ENCODE measurements at regions not wholly inside any gene's neighbourhood (a gene's known extent, or its start where the extent isn't known, plus 50 kb on each side); places are given as distances from the start of the nearest gene placed in this dataset.
"Not testable (repeated sequence)": the region's sequence is repeated elsewhere in the genome, so short reads cannot be mapped to it uniquely, and the experiment has no call there.

DNA sequence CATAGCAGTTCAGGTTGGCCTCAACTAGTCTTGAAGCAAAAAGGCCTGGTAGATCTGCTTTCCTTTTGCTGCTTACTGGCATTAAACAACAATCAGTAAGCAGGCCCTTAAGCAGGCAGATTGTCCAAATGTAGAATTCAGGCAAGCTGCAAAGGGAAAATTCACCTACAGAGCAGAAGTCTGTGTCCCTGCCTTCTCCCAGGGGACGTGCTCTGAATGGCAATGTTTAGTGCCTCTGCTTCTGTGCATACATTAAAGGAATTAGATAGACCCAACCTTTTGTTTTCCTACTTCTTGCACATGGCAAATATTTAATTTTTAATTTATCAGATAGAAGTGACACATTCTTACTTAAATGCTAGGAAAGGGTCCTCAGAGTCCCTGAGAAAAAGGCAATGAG is 328.8 kb upstream of the PIK3R1 start:
- H3K27me3 Mint-ChIP-seq: peaks cover 6% of the 10 kb centered on the region
- DNase-seq (ENCODE audit: low spot score in 2 of 2): no peak
- H3K4me1 Mint-ChIP-seq: no peaks in the 10 kb centered on the region
- H3K9me3 Mint-ChIP-seq: peaks cover 1% of the 10 kb centered on the region
- no peak overlapping the region for H3K27ac Mint-ChIP-seq
- no peak for ATAC-seq (ENCODE audit: low read depth)
- peaks cover 1% of the 10 kb centered on the region for H3K36me3 Mint-ChIP-seq
- H3K4me3 Mint-ChIP-seq: no peak overlapping the region

DNA sequence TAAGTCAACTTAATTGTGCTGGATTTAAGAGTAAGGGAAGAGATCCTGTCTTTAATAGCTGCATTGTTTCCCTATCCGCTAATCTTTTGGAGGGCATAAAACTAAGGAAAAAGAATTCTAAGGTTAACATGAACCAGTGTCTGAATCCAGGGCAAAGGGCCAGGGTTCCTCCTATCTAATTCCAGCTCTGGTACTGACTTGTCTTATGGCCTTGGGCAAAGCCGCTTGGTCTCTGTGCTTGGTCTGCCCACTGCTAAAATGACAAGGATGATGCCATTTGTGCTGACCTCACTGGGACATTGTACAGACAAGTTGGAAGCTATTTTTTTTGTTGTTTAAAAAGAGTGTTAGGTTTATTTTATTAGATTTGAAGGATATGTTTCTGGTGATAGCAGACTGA is 334.7 kb upstream of the PIK3R1 start:
- H3K4me3 Mint-ChIP-seq: no peak overlapping the region
- DNase-seq (ENCODE audit: low spot score in 2 of 2) (no peak), ATAC-seq (ENCODE audit: low read depth) (no peak)
- H3K27me3 Mint-ChIP-seq: peaks cover 9% of the 10 kb centered on the region
- peaks cover 1% of the 10 kb centered on the region for H3K36me3 Mint-ChIP-seq
- H3K9me3 Mint-ChIP-seq: peaks cover 4% of the 10 kb centered on the region
- no peak overlapping the region for H3K27ac Mint-ChIP-seq
- H3K4me1 Mint-ChIP-seq: peaks cover 2% of the 10 kb centered on the region

DNA sequence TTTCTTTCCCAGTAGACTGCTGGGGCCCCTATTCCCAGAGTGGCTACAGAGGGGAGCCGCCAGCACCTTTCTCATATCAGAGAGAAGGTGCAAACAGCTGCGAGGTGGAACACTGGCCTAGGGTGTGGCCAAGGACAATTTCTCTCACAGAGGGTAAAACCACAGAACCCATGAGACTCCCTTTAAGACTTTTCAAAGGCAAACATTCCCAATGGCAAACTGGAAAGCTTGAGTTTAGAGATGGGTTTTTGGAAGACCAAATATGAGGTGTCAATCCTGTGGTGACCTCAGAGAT is 335.1 kb upstream of the PIK3R1 start:
- H3K36me3 Mint-ChIP-seq: peaks cover 1% of the 10 kb centered on the region
- no peak overlapping the region for H3K4me3 Mint-ChIP-seq
- H3K9me3 Mint-ChIP-seq: peaks cover 4% of the 10 kb centered on the region
- no peak overlapping the region for H3K27ac Mint-ChIP-seq
- H3K4me1 Mint-ChIP-seq: peaks cover 2% of the 10 kb centered on the region
- no peak for ATAC-seq (ENCODE audit: low read depth)
- H3K27me3 Mint-ChIP-seq: peaks cover 9% of the 10 kb centered on the region
- no peak for DNase-seq (ENCODE audit: low spot score in 2 of 2)

DNA sequence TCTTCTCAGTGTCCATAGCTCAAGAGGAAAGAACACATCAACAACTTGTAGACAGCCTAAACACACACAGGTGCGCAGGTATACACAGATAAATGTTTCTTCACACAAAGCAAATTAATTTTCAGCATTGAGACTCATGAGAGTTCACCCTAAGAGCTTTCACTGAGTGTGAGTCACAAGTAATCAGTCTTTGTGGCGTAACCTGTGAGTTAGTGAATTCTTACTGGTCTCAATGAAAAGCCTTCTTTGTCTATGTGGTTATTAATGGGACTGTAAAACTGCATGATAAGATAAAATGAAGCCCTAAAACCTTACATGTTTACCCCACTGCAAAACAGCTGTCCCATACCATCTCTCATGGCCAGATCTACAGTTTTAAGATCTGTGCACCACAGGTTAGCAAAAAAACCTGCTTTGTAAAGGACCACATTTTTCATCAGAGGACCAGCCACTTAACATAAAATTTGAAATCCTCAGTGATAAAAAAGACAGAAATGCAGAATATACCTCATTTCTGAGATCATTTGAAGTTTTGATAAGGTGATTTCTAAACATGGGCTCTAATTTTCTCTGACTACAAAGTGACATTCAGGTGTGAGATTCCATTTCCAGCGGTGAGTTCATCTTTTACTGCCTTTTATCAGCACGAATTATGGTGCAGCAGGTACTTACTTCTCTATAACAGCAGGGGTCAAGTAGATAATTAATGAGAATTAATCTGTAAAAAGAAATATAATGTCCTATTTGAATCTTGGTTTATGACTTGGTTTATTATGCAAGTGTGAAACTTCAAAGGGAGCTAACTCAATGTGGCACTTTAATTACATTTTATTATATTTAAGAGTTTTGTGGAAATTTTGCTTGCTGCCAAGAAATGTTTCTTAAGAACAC is 335.7 kb upstream of the PIK3R1 start:
- peaks cover 4% of the 10 kb centered on the region for H3K9me3 Mint-ChIP-seq
- peaks cover 2% of the 10 kb centered on the region for H3K4me1 Mint-ChIP-seq
- peaks cover 1% of the 10 kb centered on the region for H3K36me3 Mint-ChIP-seq
- H3K4me3 Mint-ChIP-seq: no peak overlapping the region
- H3K27me3 Mint-ChIP-seq: peaks cover 9% of the 10 kb centered on the region
- DNase-seq (ENCODE audit: low spot score in 2 of 2) (no peak), ATAC-seq (ENCODE audit: low read depth) (no peak)
- no peak overlapping the region for H3K27ac Mint-ChIP-seq

DNA sequence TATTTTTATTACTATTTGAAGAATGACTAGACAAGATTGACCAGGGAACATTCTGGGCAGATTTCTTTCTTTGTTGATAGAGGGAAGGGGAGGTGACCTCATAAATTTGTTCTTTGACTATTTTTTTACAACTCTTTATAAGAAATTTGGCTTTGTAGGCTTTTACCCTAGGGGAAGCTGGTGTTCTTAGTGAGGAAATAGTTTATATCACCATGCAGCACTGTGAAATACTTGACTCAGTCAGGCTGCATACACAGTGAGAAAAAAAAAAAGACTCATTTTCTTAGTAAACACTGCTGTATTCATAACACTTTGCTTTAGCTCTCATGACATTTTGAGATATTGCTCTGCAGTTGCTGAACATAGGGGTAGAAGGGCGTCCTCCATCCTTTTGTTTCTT is 336.6 kb upstream of the PIK3R1 start:
- Mint-ChIP-seq H3K36me3 (peaks cover 1% of the 10 kb centered on the region), H3K4me3 (no peak overlapping the region), H3K27me3 (peaks cover 9% of the 10 kb centered on the region), H3K27ac (no peak overlapping the region), H3K9me3 (peaks cover 4% of the 10 kb centered on the region), H3K4me1 (peaks cover 2% of the 10 kb centered on the region)
- no peak for ATAC-seq (ENCODE audit: low read depth)
- DNase-seq (ENCODE audit: low spot score in 2 of 2): no peak

DNA sequence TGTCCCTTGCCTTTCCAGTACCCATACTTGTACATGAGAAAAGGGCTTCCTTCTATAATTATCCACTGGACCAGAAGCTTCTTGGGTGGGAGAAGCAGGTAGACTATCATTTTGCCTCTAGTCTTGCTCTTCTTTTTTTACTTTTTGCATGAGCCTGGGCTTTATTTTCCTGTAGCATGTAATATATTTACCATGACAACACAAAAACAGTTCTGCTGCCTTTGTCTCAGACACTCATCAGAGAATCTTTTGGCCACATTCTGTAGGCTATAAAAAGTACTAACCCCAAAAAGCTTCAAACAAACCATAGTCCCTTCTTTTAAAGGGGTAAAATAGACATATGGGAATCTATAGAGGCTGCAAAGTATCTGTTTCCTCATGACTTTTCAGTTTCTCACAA is 339.2 kb upstream of the PIK3R1 start:
- no peak overlapping the region for H3K4me3 Mint-ChIP-seq
- peaks cover 5% of the 10 kb centered on the region for H3K27me3 Mint-ChIP-seq
- no peak overlapping the region for H3K27ac Mint-ChIP-seq
- H3K9me3 Mint-ChIP-seq: peaks cover 3% of the 10 kb centered on the region
- no peak for DNase-seq (ENCODE audit: low spot score in 2 of 2)
- H3K4me1 Mint-ChIP-seq: peaks cover 2% of the 10 kb centered on the region
- no peaks in the 10 kb centered on the region for H3K36me3 Mint-ChIP-seq
- ATAC-seq (ENCODE audit: low read depth): no peak

DNA sequence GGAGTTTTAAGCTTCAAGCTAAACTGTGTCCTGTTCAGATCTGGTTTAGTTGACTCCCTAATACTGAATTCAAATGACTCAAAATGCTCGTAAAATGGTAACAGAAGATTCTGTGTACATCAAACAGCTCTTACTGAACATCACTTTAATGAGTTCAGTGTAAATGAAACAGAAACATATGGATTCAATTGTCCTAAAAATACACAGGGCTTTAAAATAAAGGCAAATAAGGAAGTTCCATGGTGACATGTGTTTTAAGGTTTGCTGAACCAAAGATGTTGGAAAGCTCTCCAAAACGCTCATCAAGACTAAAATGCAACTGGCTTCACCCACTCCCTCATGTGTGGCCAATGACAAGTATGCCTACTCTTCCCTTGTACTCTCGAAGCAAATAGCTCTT is 340.0 kb upstream of the PIK3R1 start:
- Mint-ChIP-seq H3K9me3 (peaks cover 3% of the 10 kb centered on the region), H3K27ac (no peak overlapping the region), H3K27me3 (peaks cover 5% of the 10 kb centered on the region), H3K36me3 (no peaks in the 10 kb centered on the region), H3K4me1 (peaks cover 2% of the 10 kb centered on the region), H3K4me3 (no peak overlapping the region)
- DNase-seq (ENCODE audit: low spot score in 2 of 2): no peak
- no peak for ATAC-seq (ENCODE audit: low read depth)

DNA sequence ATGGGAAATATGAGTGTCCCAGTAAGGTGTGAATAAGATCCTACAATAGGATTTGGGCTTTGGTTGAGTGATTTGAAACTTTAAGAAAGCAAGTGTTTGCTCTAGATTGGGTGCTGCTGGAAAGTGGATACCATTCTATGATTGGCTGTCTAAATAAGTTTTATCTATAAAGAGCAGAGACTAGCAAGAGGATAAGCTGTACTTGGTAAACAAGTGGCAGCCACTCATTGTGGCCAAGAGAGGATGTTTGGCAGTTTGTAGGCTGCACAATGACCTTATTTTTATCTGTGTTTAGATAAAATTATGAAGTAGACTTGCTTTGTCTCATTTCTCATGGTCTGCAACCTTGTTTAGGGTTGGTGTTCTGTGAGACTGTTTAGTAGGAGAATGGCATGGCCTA is 341.6 kb upstream of the PIK3R1 start:
- Mint-ChIP-seq H3K4me1 (peaks cover 2% of the 10 kb centered on the region), H3K4me3 (no peak overlapping the region), H3K27ac (no peak overlapping the region), H3K27me3 (peaks cover 5% of the 10 kb centered on the region), H3K9me3 (peaks cover 3% of the 10 kb centered on the region), H3K36me3 (no peaks in the 10 kb centered on the region)
- ATAC-seq (ENCODE audit: low read depth) (no peak), DNase-seq (ENCODE audit: low spot score in 2 of 2) (no peak)

DNA sequence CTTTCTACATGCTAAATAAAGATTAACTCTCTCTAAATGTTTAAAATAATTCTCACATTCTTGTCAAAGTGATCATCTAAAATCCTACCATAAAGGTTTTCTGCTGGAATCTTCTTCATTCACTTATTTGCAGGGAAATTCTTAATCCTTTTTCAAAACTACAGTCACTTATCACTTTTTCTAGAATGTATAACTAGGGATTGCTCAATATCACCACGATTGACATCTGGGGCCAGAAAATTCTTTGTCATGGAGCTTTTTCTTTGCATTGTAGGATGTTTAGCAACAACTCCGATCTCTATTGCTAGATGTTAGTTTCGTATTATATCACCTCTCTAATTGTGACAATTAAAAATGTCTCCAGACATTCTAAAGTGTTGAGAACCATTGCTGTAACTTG is 344.9 kb upstream of the PIK3R1 start:
- H3K4me1 Mint-ChIP-seq: peaks cover 3% of the 10 kb centered on the region
- no peaks in the 10 kb centered on the region for H3K9me3 Mint-ChIP-seq
- H3K27ac Mint-ChIP-seq: no peak overlapping the region
- ATAC-seq (ENCODE audit: low read depth): no peak
- DNase-seq (ENCODE audit: low spot score in 2 of 2): no peak
- peaks cover 9% of the 10 kb centered on the region for H3K27me3 Mint-ChIP-seq
- H3K36me3 Mint-ChIP-seq: no peaks in the 10 kb centered on the region
- H3K4me3 Mint-ChIP-seq: no peak overlapping the region

DNA sequence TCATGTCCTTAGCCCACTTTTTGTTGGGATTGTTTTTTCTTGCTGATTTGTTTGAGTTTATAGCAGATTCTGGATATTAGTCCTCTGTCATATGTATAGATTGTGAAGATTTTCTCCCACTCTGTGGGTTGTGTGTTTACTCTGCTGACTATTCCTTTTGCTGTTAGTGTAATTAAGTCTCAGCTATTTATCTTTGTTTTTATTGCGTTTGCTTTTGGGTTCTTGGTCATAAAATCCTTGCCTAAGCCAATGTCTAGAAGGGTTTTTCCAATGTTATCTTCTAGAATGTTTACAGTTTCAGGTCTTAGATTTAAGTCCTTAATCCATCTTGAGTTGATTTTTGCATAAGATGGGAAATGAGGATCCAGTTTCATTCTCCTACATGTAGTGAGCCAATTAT is 351.2 kb upstream of the PIK3R1 start:
- not testable (repeated sequence) for H3K27me3 Mint-ChIP-seq; DNase-seq (ENCODE audit: low spot score in 2 of 2); H3K4me1 Mint-ChIP-seq; H3K36me3 Mint-ChIP-seq; H3K9me3 Mint-ChIP-seq; H3K27ac Mint-ChIP-seq; H3K4me3 Mint-ChIP-seq; ATAC-seq (ENCODE audit: low read depth)

DNA sequence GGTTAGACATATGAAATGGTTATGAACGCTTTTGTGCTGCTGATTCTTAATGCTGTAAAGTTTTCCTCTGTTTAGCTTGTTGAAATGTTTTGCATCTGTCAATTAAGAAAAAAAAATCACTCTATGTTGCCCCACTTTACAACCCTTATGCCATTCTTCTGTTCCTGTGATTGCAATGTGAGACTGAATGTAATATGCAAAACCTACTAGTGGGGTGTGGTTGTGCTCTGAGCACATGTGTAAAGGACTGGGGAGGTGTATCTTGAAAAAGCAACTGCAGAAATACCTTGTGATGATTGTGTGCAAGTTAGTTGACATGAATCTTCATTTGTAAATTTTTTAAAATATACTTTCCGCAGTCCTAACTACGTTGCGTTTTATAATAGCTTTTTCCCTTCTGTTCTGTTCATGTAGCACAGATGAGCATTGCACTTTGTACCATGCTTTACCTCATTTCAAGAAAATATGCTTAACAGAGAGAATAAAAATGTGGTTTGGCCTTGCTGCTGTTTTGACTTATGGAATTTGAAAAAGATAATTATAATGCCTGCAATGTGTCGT is 357.0 kb upstream of the PIK3R1 start:
- ATAC-seq (ENCODE audit: low read depth) (no peak), DNase-seq (ENCODE audit: low spot score in 2 of 2) (no peak)
- no peaks in the 10 kb centered on the region for H3K27me3 Mint-ChIP-seq
- H3K36me3 Mint-ChIP-seq: no peaks in the 10 kb centered on the region
- no peaks in the 10 kb centered on the region for H3K4me1 Mint-ChIP-seq
- no peak overlapping the region for H3K4me3 Mint-ChIP-seq
- H3K27ac Mint-ChIP-seq: no peak overlapping the region
- peaks cover 4% of the 10 kb centered on the region for H3K9me3 Mint-ChIP-seq

DNA sequence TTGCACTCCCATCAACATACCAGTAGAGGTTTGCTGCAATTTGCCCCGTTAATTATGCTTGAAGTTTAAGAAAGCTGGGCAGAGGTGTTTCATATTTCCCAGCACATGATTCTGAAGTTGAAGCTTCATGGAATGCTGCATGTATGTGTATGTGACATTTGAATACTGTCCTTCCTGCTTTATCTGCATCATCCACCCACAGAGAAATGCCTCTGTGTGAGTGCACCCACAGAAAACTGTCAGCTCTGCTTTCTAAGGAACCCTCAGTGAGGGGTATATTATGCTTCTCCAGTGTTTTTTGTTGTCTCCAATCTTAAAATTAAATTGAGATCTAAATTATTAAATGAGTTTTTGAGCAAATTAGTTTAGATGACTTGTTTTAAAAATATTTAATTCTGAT is 358.1 kb upstream of the PIK3R1 start:
- no peak overlapping the region for H3K27ac Mint-ChIP-seq
- no peak for ATAC-seq (ENCODE audit: low read depth)
- no peaks in the 10 kb centered on the region for H3K27me3 Mint-ChIP-seq
- H3K36me3 Mint-ChIP-seq: no peaks in the 10 kb centered on the region
- no peak overlapping the region for H3K4me3 Mint-ChIP-seq
- H3K9me3 Mint-ChIP-seq: peaks cover 9% of the 10 kb centered on the region
- no peak for DNase-seq (ENCODE audit: low spot score in 2 of 2)
- H3K4me1 Mint-ChIP-seq: no peaks in the 10 kb centered on the region

DNA sequence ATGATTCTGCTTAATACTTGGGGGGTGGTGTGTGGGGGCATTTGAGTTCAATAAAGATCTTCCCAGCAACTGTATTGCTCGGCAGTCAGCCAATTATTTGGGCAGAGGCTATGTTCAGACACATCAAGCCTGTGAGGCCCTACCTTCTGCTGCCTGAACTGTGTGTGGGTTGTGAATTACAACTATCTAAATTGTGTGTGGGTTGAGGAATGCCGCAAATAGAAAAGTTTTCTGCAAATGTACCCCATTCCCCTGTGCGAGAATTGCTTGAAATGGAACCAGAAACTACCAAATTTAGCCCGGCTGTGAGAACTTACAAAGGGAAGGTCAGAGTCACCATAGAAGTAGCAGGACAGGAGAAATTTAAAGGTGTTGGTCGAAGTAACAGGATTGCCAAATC is 360.0 kb upstream of the PIK3R1 start:
- H3K27me3 Mint-ChIP-seq: no peaks in the 10 kb centered on the region
- H3K27ac Mint-ChIP-seq: no peak overlapping the region
- no peak for DNase-seq (ENCODE audit: low spot score in 2 of 2)
- H3K9me3 Mint-ChIP-seq: peaks cover 7% of the 10 kb centered on the region
- H3K36me3 Mint-ChIP-seq: no peaks in the 10 kb centered on the region
- H3K4me1 Mint-ChIP-seq: no peaks in the 10 kb centered on the region
- H3K4me3 Mint-ChIP-seq: no peak overlapping the region
- no peak for ATAC-seq (ENCODE audit: low read depth)

DNA sequence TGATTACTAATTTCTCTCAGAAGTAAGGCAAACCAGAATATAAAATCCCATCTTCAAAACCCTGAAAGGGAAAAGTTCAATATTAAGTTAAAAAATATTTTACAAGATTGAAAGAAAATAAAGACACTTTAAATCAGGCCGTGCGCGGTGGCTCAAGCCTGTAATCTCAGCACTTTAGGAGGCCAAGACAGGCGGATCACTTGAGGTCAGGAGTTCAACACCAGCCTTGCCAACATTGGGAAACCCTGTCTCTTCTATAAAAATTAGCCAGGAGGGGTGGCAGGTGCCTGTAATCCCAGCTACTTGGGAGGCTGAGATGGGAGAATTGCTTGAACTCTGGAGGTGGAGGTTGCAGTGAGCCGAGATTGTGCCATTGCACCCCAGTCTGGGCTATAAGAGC is 364.6 kb upstream of the PIK3R1 start:
- not testable (repeated sequence) for H3K9me3 Mint-ChIP-seq; H3K27ac Mint-ChIP-seq; DNase-seq (ENCODE audit: low spot score in 2 of 2); ATAC-seq (ENCODE audit: low read depth); H3K27me3 Mint-ChIP-seq; H3K36me3 Mint-ChIP-seq; H3K4me3 Mint-ChIP-seq; H3K4me1 Mint-ChIP-seq

DNA sequence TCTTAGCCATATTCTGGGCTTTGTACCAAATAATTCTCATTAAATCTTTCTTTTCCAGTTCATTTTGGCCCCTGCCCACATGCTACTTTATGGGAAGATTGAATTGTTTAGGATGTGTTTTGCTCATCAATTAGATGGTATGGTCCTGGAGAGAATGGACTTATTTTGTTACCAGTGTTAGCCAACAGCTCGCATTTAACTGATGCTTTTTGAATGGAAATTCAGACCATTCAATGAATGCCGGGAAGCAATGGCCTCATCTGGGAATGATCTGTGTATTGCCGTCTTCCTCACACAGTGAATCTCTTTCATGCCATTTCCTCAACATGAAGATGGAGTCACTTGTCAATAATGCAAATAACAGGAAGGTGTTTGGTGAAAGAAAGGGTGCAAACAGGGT is 370.6 kb upstream of the PIK3R1 start:
- Mint-ChIP-seq H3K4me3 (no peak overlapping the region), H3K4me1 (no peaks in the 10 kb centered on the region), H3K27me3 (peaks cover 15% of the 10 kb centered on the region), H3K9me3 (no peaks in the 10 kb centered on the region), H3K27ac (no peak overlapping the region), H3K36me3 (no peaks in the 10 kb centered on the region)
- ATAC-seq (ENCODE audit: low read depth): no peak
- DNase-seq (ENCODE audit: low spot score in 2 of 2): no peak
